H1 (cell line): ENCODE measurements at regions not wholly inside any gene's neighbourhood (a gene's known extent, or its start where the extent isn't known, plus 50 kb on each side); places are given as distances from the start of the nearest gene placed in this dataset.

ENCODE experiments used
- GABPA ChIP-seq: IDR thresholded peaks from 2 replicates; pipeline ENCODE4 v1.6.1; 2011; ENCODE audit warnings: mild to moderate bottlenecking, low read length, moderate library complexity, borderline replicate concordance; ENCODE audit not compliant: insufficient read depth
- SP4 ChIP-seq: IDR thresholded peaks from 2 replicates; pipeline ENCODE4 v1.6.1; 2012; ENCODE audit warnings: low read length, inconsistent platforms

DNA sequence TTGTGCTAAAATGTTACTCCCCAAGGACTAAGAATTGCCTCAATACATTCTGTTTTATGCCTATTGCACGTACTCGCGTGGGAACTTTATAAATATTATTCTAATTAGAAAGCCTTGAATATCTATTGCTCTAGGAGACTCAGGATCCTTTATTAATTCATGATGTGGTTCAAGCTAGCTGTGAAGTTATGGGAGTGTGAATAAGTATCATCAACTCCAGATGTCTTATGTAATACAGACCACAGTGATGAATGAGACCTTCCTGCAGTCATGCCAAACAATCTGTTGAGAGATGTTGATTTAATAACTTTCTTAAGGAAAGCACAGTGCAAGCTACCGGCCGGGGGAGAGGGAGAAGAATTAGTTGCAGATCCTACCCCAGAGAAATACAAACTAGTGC, 519.2 kb upstream of the ZP4 start (continued):
- TF ChIP-seq SP4: no peak
- no peak for TF ChIP-seq GABPA
